ENCODE measurements at regions not wholly inside any gene's neighbourhood (a gene's known extent, or its start where the extent isn't known, plus 50 kb on each side); places are given as distances from the start of the nearest gene placed in this dataset.
A peak's percentile ranks its signal among the peaks of the same experiment; 100 is the strongest.
"Not testable (repeated sequence)": the region's sequence is repeated elsewhere in the genome, so short reads cannot be mapped to it uniquely, and the experiment has no call there.

- peaks cover 38% of the 10 kb centered on the region for H3K9me3 Mint-ChIP-seq
- no peaks in the 10 kb centered on the region for H3K4me1 Mint-ChIP-seq (ENCODE audit: low read depth)
- H3K4me3 Mint-ChIP-seq: no peak overlapping the region
- CTCF ChIA-PET: no interaction called here
- intact Hi-C loops (cut with micrococcal nuclease): no loop called here
- peaks cover 25% of the 10 kb centered on the region for H3K36me3 Mint-ChIP-seq (ENCODE audit: low read depth)
- no peak for DNase-seq
- no peak overlapping the region for H3K27ac Mint-ChIP-seq
- H3K27me3 Mint-ChIP-seq (ENCODE audit: low read depth): no peaks in the 10 kb centered on the region
These were observed 2695.0 kb upstream of the DEFB115 start for GRCh38 chr20:28562510-28562898.

DNA sequence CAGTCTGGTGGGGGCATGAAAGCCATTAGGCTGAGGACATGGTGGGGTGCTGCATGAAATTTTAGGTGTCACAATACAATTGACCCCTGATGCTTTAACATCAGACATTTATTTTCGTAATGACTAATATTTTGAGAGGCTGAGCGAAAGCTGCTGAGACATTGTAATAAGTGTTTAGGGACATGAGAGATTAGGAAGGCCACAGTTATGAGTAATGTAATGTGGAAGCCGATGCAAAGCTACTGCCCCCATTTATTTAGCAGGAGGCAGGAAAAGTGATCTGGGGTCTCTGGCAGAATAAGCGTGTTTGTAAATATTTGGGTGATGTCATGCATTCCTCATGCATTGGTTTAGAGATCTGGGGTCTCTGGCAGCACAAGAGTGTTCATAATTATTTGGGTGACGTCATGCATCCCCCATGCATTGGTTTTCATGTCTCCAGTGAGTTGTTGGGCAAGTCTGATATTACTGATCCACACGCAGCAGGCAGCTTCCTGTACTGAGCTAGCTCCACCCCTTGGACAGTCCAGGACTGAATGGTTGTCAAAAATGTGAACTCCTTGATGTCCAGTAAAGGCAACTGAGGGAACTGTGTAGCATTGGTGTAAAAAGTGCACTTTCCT, 2694.5 kb upstream of the DEFB115 start:
- Mint-ChIP-seq H3K9me3 (peaks cover 39% of the 10 kb centered on the region), H3K36me3 (ENCODE audit: low read depth) (peaks cover 25% of the 10 kb centered on the region)
- H3K27me3 Mint-ChIP-seq (ENCODE audit: low read depth); H3K27ac Mint-ChIP-seq; CTCF ChIA-PET; DNase-seq; intact Hi-C loops (cut with micrococcal nuclease); H3K4me3 Mint-ChIP-seq; H3K4me1 Mint-ChIP-seq (ENCODE audit: low read depth): not testable (repeated sequence)

- H3K27me3 Mint-ChIP-seq (ENCODE audit: low read depth); CTCF ChIA-PET; H3K4me3 Mint-ChIP-seq; DNase-seq; H3K27ac Mint-ChIP-seq; H3K4me1 Mint-ChIP-seq (ENCODE audit: low read depth); intact Hi-C loops (cut with micrococcal nuclease): not testable (repeated sequence)
- peaks cover 25% of the 10 kb centered on the region for H3K36me3 Mint-ChIP-seq (ENCODE audit: low read depth)
- peaks cover 39% of the 10 kb centered on the region for H3K9me3 Mint-ChIP-seq
These were observed 2693.4 kb upstream of the DEFB115 start for GRCh38 chr20:28564024-28564423.

GRCh38 chr20:28564688-28565463, 2692.6 kb upstream of the DEFB115 start:
- H3K27ac Mint-ChIP-seq; intact Hi-C loops (cut with micrococcal nuclease); CTCF ChIA-PET; H3K4me1 Mint-ChIP-seq (ENCODE audit: low read depth); DNase-seq; H3K27me3 Mint-ChIP-seq (ENCODE audit: low read depth); H3K4me3 Mint-ChIP-seq: not testable (repeated sequence)
- H3K9me3 Mint-ChIP-seq: peaks cover 42% of the 10 kb centered on the region
- peaks cover 25% of the 10 kb centered on the region for H3K36me3 Mint-ChIP-seq (ENCODE audit: low read depth)

- H3K4me1 Mint-ChIP-seq (ENCODE audit: low read depth); H3K4me3 Mint-ChIP-seq; intact Hi-C loops (cut with micrococcal nuclease); H3K27me3 Mint-ChIP-seq (ENCODE audit: low read depth); CTCF ChIA-PET; H3K27ac Mint-ChIP-seq; DNase-seq: not testable (repeated sequence)
- Mint-ChIP-seq H3K9me3 (peaks cover 19% of the 10 kb centered on the region), H3K36me3 (ENCODE audit: low read depth) (peaks cover 20% of the 10 kb centered on the region)
These were observed 2681.5 kb upstream of the DEFB115 start for GRCh38 chr20:28575991-28576390.

GRCh38 chr20:28591680-28592079, 2665.8 kb upstream of the DEFB115 start:
- H3K36me3 Mint-ChIP-seq (ENCODE audit: low read depth); H3K27me3 Mint-ChIP-seq (ENCODE audit: low read depth); DNase-seq; H3K27ac Mint-ChIP-seq; H3K9me3 Mint-ChIP-seq; H3K4me3 Mint-ChIP-seq; H3K4me1 Mint-ChIP-seq (ENCODE audit: low read depth); intact Hi-C loops (cut with micrococcal nuclease); CTCF ChIA-PET: not testable (repeated sequence)

DNA sequence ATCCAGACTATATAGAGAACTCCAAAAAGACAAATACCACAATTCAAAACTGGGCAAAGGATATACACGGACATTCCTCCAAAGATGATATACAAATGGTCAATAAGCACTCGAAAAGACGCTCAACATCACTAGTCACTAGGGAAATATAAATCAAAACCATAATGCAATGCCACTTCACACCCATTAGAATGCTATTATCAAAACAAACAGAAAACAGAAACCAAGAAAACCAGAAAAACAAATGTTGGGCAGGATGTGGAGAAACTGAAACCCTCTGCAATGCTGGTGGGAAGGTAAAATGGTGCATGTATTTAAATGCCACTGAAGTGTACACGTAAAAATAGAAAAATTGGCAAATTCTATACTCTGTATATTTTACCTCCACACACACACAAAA, 2664.1 kb upstream of the DEFB115 start:
- H3K27ac Mint-ChIP-seq; H3K27me3 Mint-ChIP-seq (ENCODE audit: low read depth); H3K4me3 Mint-ChIP-seq; CTCF ChIA-PET; DNase-seq; H3K9me3 Mint-ChIP-seq; intact Hi-C loops (cut with micrococcal nuclease): not testable (repeated sequence)
- H3K36me3 Mint-ChIP-seq (ENCODE audit: low read depth): peaks cover 12% of the 10 kb centered on the region
- peaks cover 23% of the 10 kb centered on the region for H3K4me1 Mint-ChIP-seq (ENCODE audit: low read depth)

DNA sequence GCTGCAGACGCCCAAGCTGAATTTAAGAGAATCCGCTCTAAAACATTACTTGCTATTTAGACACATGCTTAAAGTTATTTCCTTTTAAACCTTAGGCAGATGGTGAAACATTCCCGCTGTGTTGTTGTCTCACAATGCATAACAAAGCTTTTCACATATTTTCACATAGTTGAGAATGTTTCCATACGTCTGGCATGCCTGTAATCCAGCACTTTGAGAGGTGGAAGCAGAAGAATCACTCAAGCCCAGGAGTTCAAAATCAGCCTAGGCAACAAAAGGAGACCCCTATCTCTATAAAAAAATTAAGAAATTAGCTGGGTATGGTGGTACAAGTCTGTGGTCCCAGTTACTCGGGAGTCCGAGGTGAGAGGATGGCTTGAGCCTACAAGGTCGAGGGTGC, 2663.0 kb upstream of the DEFB115 start:
- H3K9me3 Mint-ChIP-seq; H3K27ac Mint-ChIP-seq; CTCF ChIA-PET; H3K4me3 Mint-ChIP-seq; H3K27me3 Mint-ChIP-seq (ENCODE audit: low read depth); H3K36me3 Mint-ChIP-seq (ENCODE audit: low read depth); intact Hi-C loops (cut with micrococcal nuclease); DNase-seq: not testable (repeated sequence)
- H3K4me1 Mint-ChIP-seq (ENCODE audit: low read depth): peaks cover 25% of the 10 kb centered on the region

- H3K27me3 Mint-ChIP-seq (ENCODE audit: low read depth); H3K36me3 Mint-ChIP-seq (ENCODE audit: low read depth); CTCF ChIA-PET; DNase-seq; H3K9me3 Mint-ChIP-seq: not testable (repeated sequence)
- peak overlapping the region; percentile 92 for H3K4me3 Mint-ChIP-seq
- peak overlapping the region; percentile 80 for H3K27ac Mint-ChIP-seq
- peaks cover 30% of the 10 kb centered on the region for H3K4me1 Mint-ChIP-seq (ENCODE audit: low read depth)
- intact Hi-C loops (cut with micrococcal nuclease): loop anchor here (2.0 kb wide), 1 partner anchor 1775 kb away; no protein-coding TSS in a partner anchor
These were observed 2655.5 kb upstream of the DEFB115 start for GRCh38 chr20:28602006-28602402.

GRCh38 chr20:28602403-28603217, 2654.9 kb upstream of the DEFB115 start:
- H3K4me1 Mint-ChIP-seq (ENCODE audit: low read depth): peaks cover 25% of the 10 kb centered on the region
- CTCF ChIA-PET; H3K27me3 Mint-ChIP-seq (ENCODE audit: low read depth); H3K36me3 Mint-ChIP-seq (ENCODE audit: low read depth); H3K9me3 Mint-ChIP-seq: not testable (repeated sequence)
- peak overlapping the region; percentile 80 for H3K27ac Mint-ChIP-seq
- peak overlapping the region; percentile 92 for H3K4me3 Mint-ChIP-seq
- intact Hi-C loops (cut with micrococcal nuclease): loop anchor here (2.0 kb wide), 1 partner anchor 1774 kb away; no protein-coding TSS in a partner anchor
- DNase-seq: peak; percentile 82

DNA sequence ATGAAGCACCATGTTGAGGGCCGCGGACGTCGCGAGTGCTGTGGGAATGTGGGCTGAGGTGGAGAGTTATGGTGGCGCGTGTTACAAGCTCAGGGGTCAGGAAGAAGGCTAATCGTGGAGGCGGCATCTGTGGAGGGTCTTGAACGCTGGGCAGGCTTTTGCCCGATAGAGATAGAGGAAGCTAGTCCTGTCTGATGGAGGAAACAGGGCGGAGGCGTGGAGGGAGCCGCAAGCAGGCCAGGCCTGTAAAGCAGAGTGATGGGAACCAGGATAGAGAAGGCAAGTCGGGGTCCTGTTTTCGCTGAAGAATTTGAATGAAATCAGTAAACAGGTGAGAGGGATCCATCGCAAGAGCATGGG, 2654.3 kb upstream of the DEFB115 start:
- intact Hi-C loops (cut with micrococcal nuclease): loop anchor here (2.0 kb wide), 1 partner anchor 1774 kb away; no protein-coding TSS in a partner anchor
- H3K4me3 Mint-ChIP-seq: peak overlapping the region; percentile 92
- H3K36me3 Mint-ChIP-seq (ENCODE audit: low read depth); H3K27me3 Mint-ChIP-seq (ENCODE audit: low read depth); H3K9me3 Mint-ChIP-seq; CTCF ChIA-PET; DNase-seq: not testable (repeated sequence)
- peak overlapping the region; percentile 70 for H3K27ac Mint-ChIP-seq
- peaks cover 19% of the 10 kb centered on the region for H3K4me1 Mint-ChIP-seq (ENCODE audit: low read depth)

DNA sequence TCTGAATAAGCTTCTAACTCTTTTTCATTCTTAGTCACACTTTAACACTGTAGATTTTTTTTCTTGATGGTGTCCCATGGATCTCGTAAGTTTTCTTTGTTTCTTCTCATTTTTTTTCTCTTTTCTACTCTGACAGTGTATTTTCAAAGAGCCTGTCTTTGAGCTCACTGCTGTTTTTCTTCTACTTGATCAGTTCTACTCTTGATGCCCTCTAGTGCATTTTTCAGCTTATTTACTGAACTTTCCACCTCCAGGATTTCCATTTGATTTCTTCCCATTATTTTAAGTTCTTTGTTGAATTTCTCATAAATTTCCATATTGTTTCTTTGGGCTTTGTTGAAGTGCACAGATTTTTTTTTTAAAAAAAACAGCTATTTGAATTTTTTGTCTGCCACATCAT, 2641.1 kb upstream of the DEFB115 start:
- H3K4me1 Mint-ChIP-seq (ENCODE audit: low read depth): no peaks in the 10 kb centered on the region
- no peak for DNase-seq
- no peak overlapping the region for H3K27ac Mint-ChIP-seq
- CTCF ChIA-PET: no interaction called here
- peaks cover 2% of the 10 kb centered on the region for H3K27me3 Mint-ChIP-seq (ENCODE audit: low read depth)
- intact Hi-C loops (cut with micrococcal nuclease): no loop called here
- peaks cover 6% of the 10 kb centered on the region for H3K36me3 Mint-ChIP-seq (ENCODE audit: low read depth)
- peaks cover 36% of the 10 kb centered on the region for H3K9me3 Mint-ChIP-seq
- H3K4me3 Mint-ChIP-seq: no peak overlapping the region

All from activated naive CD4-positive, alpha-beta T cell treated with anti-CD3 and anti-CD28 coated beads for 36 hours (primary cell).